ENCODE measurements at regions not wholly inside any gene's neighbourhood (a gene's known extent, or its start where the extent isn't known, plus 50 kb on each side); places are given as distances from the start of the nearest gene placed in this dataset.

DNA sequence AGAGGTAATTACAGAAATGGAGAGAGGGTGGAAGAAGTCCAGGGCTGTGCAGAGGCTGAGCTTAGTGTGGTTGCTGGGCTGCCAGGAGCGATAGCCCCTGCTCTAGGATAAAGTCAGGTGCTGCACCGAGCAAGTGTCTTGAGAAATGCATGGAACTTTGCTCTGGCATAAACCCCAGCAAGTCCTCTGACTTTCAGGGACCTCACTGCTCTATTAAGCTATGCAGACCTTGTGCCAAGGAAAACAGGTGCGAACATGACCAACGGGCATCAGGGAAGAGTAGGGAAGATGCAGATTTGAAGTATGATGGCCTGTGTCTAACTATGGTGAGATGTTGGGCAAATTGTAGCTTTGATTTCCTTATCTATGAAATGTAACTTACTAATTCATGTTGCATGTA lies 416.8 kb downstream of the NR2F2 start:
- DNase-seq, result no peak

DNA sequence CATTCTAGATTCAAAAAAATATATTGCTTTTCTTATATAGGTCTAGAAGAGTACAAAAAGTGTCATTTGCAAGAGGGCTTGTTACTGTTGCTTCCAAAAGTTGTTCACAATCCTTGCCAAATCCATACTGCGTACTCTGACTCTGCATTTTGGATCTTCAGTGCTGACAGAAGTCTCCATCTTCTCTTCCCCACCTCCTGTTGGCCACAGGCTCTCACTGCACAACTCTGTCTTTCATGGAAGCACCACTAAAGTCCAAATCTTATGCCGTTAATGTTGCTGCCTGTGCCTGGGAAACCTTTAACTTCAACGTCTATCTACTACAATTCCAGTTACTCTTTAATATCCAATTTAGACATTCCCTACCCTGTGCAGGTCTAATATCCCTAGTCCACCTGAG lies 419.9 kb downstream of the NR2F2 start:
- no peak for DNase-seq

DNA sequence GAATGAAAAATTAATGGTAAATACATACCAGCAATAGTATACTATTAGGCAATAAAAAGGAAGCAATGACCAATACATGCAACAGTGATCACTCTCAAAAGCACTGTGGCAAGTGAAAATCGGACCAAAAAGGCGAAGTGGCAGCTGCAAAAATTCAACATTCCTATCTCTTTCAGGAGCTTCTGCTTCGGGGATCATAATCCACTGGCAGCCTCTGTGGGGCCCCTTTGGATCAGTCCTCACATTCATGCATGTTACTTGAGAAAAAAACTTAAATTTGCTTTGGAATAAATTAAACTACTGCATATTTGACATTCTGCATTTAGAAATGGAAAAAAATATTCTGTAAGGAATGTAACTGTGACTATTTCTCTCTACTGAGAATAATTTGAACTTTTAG lies 425.6 kb downstream of the NR2F2 start:
- no peak for DNase-seq

DNA sequence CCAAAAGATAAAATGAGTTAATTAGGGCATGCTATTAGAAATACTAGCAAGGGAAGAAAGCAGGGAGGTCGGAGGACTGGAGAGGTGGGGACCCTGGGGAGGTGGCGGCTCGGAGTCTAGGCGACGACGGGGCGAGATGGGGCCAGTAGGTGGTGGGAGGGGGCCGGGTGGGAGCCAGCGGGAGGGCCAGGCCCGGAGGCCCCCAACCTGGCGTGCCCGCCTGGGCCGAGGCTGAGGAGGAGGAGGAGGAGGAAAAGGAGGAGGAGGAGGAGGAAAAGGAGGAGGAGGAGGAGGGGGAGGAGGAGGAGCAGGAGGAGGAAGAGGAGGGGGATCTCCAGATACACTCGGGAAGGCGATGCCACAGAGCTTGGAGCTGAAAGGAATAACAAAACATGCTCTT lies 426.2 kb downstream of the NR2F2 start:
- no peak for DNase-seq

DNA sequence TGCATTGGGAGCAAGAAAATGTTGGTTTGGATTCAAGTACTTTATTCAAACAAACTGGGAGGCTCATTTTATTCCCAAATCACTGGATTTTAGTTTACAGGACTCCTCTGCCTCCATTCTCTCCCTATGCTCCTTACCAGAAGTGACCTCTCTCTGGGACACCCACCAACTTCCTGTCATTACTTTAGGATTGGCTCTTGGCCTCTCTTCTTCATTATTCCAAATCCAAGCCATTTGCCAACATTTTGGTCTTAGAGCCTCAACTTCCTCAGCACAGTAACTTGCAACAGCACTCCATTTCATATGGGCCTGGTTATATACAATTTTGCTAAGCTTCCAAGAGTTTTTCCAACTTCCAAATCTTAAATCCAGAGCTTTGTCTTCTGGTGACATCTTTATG lies 432.1 kb downstream of the NR2F2 start:
- no peak for DNase-seq

DNA sequence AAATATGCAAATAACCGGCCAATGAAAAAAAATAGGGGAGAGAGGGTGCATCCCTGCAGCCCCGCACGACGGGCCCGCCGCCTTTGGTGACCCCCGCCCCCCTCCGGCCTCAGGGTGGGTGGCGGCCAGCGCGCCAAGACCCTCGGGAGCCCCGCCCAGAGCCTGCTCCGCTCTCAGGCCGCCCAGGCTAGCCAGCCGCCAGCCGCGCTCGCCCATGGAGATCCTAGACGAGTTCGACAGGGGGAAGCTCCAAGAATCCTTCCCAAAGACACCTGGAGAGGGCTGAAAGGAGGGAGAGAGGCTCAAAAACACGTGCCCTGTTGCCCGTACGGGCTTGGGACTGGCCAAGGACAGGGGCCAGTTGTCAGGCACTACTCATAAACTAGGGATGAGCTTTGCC lies 434.0 kb downstream of the NR2F2 start:
- no peak for DNase-seq

DNA sequence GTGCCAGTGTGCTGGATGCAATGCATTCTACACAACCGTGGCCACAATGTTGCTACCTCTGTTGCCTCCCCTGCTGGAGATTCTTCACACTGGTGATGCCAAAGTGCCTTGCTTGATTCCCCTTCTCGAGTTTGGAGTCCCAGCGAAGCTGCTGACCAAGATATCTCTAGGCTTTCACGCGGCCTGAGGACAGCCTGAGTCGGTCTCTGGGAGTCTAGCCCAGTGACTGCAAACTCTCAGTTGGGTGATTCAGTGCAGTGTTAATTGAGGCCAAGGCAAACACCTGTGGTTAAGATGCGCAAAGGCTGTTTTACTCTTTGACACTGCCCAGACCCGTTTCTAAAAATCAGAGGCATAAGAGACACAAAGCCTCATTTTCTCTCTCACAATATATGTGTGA lies 434.4 kb downstream of the NR2F2 start:
- no peak for DNase-seq

DNA sequence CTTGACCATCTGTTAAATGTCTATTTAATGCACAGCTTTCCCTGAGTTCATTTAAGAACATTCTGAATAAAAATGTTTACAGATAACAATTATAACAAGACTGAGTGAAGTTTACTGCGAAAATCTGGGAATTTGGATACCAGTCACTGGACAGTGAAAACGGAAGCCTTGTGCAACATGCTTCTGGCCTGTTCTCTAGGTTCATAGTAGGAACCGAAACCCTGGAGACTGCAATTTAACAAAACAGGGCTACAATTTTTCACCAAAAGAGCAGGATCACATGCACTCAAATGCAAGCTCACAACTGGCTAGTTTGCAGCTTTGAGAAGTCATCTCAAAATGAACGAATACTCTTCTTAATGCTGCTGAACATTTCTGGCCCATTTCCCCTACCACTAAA lies 435.9 kb downstream of the NR2F2 start:
- no peak for DNase-seq

DNA sequence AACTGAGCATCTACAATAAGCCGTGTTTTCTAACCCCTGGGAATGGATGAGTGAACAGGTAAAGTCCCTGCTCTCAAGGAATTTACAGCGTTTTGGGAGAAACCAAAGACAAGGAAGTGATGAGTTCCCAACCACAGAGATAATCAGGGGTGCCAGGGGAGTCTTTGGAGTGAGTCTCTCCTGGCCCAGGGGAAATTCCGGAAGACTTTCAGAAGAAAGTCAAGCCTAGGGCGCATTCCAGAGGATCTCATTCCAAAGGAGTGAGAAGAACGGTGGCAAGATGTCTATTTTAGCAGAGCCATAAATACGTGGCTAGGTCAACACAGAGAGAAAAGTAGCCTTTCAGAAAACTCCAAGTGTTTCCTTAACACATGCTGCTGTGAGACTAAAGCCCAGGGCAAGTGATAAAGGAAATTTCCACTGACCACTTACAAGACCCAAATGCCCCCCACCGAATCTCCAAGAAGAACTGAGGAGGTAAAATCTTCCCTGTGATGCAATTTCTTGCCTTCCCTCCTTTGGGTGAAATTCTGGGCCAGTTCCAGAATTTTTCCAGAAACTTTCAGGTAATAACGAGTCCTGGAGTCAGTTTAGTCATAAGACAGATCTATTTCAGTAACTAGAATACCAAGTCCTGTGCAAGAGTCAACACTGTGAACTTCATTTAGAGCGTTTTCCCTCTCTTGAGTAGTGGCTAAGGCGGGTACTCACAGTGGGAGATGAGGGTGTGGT lies 437.4 kb downstream of the NR2F2 start:
- no peak for DNase-seq

DNA sequence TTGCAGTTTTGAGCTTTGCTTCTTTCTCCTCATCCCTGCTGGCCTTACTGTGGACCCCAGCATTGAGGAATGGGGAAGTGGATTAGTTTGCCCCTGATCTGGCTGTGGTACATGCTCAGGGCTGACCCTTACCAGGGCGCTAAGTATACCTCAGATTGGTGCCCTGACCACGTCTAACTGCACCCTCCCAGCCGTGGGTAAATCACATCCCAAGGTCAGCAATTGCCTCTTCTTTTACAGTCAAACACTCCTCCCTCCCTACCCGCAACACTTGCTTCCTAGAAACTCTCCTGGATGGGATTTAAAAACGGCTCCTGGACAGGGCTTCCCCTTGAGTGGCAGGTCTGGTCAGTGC lies 437.9 kb downstream of the NR2F2 start:
- no peak for DNase-seq

DNA sequence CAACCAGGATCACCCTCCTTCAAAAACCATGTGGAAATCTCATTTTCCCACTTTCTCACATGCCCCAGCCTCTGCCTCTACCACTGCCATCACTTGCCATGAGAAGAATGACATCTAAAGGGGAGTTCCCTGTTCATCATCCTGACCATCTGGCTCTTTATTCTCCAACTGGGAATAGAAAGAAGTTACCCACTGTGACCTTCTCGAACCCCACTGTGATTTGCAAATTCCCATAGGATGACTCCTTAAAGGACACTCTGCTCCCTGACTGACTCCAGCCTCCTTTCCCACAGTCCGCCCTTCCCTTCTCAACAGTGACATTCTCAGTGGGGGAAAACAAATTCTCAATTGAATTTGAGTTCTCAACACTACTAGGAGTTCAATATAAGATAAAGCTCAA lies 440.5 kb downstream of the NR2F2 start:
- no peak for DNase-seq

DNA sequence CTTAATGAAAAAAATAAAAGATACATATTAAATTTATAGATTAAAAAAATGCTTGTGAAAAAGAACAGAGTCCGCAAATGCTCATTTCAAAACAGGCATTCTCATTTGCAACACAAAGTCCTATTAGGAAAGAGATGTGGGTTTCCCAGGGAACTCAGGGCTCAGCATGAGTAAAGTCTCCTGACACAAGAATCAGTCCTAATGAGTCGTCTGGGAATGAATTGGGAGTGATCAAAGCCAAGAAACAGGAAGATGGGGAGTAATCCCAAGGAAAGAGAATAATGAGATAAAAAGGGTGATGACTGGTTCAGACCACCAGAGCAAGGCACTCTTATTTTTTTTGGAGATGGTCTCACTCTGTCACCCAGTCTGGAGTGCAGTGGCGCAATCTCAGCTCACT lies 443.7 kb downstream of the NR2F2 start:
- no peak for DNase-seq

DNA sequence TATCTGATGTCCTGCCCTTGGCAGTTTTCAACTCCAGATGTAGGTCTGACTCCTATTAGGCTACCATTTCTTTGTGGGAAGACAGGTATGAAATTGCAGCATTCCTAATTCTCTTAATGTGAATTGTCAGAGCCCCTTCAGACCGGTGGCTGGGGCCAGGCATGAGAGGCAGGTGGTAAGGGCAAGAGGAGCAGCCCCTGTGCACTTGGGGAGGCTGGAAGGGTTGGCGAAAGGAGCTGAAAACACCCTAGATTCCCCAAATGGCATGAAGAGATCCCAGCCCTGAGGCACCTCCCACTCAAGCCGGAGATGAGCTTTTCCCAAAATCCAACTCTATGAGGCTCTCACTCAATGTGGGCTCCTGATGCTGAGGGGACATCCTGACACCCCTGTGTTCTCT lies 453.2 kb downstream of the NR2F2 start:
- DNase-seq, result no peak

DNA sequence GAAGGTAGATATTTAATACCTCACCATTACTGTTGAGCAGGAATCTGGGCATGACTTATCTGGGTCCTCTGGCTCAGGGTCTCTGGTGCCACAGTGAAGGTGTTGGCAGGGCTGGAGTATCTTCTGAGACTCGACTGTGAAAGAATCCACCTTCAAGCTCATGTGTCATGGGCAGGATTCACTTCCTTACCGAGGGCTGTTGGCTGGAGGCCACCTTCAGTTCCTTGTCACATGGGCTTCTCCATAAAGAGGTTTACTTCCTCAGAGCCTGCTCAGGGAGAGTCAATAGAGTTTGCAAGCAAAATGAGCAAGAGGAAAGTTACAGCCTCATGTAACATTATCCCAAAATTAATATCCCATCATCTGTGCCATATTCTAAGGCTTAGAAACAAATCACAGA lies 459.5 kb downstream of the NR2F2 start:
- no peak for DNase-seq

DNA sequence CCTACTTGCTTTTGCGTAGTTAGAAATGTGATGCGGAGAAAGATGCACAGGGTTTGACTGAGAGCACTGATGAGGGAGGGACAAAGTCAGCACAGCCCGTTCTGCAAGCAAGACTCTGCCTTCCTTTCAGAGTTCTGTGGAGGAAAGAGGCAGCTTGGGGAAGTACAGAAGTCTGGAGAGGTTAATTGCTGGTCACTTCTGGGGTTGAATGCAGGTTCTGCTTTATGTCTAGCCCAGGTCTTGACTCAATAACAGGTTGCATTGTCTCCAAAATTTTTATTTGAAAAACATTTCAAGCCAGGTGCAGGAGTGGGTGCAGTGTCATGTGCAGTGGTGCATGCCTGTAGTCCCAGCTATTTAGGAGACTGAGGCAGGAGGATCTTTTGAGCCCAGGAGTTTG lies 461.7 kb downstream of the NR2F2 start:
- no peak for DNase-seq

DNA sequence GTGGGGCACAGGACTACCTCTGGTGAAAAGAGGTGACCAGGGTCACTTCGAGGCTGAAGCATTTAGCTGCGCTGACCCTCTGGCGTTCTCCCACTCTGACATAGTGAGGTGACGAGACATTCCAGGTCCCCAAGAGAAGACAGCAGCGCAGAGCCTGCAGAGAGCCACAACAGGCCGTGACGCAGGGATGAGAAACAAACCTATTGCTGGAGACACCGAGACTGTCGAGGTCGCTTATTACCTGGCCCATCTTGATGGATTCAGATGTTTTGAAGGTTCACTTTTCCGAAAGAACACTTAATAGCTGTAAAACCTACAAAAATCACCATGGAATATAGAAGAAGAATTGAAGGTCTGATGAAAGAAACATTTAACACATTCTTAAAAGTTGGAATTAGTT lies 466.3 kb downstream of the NR2F2 start:
- no peak for DNase-seq

DNA sequence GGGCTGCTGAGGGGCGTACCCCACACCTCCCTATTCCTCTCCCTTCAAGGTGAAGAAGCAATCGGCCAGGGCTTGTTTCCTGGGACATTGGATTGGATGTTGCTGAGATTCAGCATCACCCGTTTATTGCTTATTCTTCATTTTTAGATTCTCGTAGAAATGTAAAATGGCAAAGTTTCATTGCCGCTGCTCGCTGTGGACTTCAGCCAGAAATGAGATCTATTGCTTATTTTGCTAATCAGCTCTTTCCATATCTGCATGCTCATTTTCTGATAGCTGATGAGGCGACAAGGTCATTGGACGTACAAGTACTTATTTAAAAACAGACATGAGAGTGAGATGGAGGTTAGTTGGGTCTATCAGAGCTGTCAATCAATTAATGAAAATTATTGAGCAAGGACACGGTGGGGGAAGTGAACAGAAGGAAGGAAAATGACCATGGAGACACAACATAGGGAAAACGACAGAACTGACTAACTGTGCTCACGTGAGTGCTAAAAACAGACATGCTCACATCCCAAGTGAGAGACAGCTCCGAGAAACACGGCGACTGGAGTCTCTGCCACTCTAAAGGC lies 471.2 kb downstream of the NR2F2 start:
- no peak for DNase-seq

DNA sequence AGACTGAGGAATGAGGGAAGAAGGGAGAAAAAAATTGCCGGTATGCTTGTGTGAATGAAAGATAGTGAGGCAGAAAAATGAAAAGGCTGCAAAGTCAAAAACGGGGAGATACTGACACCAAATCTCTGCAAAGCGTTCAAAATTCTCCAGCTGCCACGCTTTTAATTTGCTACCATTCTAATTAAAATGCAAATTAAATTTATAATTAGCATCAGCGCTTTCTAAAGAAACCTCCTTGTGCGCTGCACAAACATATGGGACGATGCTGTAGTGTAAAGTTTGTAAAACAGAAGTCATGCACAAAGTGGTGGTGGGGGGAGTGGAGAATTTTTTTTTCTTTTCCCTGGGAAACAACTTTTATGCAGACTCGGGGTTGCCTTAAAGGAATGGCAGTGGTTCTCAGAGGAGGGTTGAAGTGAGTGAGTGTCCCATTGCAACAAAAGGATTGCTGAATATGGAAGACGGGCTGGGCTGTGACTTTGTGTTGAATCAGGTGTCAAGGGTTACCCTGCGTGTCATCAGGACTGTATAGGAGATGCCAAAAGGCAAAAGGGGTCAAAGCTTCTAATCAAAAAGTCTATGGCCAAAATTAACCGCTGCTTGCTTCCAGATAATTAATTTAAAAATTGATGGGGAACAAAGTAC lies 472.2 kb downstream of the NR2F2 start:
- DNase-seq, result no peak

DNA sequence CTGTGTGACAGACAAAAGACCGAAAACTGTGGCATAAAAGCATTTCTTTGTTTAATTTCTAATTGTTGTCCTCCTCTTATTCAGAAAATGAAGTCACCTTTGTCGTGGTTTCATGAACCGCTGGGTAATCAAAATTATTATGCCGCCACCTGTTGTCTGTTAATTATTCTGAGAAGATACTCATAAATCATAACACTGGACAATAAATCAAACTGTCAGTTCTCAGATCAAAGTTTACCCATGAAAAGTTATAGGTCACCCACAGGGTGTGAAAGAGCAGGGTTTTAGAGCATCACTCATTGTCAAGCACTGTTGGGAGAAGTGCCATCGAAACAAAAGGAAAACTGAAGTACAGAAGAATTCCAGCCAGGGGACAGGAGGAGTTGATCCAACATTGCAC lies 474.3 kb downstream of the NR2F2 start:
- no peak for DNase-seq

DNA sequence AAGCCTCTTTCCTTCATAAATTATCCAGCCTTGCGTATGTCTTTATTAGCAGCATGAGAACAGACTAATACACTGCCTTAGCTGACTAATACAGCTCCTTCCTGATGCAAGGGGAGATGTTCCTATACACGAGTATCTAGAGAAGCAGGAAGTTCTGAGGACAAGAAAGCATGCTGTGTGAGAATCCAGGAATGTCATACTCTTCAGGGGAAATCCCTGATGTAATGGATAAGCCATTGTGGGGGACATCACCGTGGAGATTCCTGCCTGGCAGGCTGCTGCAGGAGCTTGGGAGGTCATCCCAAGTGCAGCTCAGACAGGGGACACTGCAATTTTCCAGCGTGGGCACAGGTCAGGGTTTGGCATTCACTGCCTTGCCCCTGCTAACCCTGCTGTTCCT lies 476.9 kb downstream of the NR2F2 start:
- no peak for DNase-seq

DNA sequence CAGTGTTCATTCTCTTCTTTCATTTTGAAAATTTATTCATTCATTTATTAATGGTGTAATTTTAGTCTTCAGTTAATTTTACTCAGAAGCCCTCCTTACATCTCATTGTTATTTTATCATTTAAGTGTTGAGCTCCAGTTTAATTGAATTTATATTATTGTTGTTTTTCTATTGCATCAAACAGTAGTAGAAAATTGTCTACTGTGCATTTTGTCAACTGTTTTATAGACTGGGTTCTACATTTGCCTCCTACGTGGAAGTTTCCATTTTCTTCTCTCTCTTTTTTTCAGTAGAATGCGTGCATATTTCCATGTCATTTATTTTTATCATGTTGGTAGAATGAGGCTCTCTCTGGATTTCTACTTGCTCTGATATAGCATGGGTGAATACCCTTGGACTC lies 487.4 kb downstream of the NR2F2 start:
- DNase-seq, result no peak

DNA sequence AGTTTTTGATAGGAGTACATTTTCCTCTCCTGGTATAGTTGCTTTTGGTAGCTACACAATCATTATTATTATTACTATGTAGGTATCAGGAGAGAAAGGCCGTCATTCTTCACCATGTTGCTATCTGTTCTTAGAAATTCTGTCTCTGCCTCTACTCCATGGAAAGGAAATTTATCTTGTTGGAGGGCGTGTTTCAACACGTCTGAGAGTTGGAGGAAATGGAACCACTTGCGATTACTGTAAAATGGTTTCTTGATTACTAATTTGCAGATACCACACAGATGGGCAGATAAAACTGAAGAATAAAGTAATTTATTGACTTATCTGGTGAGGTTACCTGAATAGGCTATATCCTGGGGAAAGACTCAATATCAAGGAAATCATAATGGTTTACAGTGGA lies 488.4 kb downstream of the NR2F2 start:
- no peak for DNase-seq

DNA sequence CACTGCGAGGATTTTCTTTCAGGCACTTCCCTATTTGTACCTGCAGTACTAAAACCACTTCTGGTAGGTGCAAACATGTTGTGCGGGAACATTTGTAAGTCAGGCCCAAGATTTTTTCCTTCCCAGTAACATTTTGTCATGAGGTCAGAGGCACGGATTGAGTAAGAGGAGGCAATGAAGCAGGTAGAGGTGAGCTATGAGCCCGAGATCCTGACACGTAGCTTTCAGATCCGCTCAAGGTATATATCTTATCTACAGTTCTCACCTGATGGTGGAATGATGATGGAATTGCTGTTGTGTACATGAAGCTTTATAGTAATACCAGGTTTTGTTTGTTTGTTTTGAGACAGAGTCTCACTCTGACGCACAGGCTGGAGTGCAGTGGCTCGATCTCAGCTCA lies 497.5 kb downstream of the NR2F2 start:
- no peak for DNase-seq

DNA sequence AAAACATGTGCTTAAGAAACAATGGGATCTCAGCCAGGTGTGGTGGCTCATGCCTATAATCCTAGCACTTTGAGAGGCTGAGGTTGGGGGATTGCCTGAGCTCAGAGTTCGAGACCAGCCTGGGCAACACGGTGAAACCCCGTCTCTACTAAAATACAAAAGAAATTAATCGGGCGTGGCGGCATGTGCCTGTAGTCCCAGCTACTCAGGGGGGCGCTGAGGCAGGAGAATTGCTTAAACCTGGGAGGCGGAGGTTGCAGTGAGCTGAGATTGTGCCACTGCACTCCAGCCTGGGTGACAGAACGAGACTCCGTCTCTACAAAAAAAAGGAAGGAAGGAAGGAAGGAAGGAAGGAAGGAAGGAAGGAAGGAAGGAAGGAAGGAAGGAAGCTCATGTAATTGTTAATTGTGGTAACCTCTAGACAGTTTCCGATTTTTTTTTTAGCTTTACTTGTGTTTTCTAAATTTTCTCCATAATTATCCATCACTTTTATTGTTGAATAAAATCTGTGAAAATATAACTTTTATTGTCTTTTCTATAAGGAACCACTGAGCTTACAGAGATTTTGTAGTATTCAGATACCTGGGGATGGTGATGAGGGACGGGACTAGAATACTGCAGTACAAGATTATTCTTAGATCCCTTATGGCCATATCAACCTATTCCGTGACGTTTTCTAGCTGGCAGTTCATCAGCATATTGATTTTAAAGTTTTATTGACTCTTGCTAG lies 506.9 kb downstream of the NR2F2 start:
- DNase-seq, result no peak
